Neural crest cell (in vitro differentiated cells): ENCODE measurements at regions not wholly inside any gene's neighbourhood (a gene's known extent, or its start where the extent isn't known, plus 50 kb on each side); places are given as distances from the start of the nearest gene placed in this dataset.

Experiments
- DNase-seq: peaks from one replicate; pipeline ENCODE4 v3.0.0; 2021; ENCODE audit warnings: low read depth, mixed read lengths, low spot score
- H3K27ac Mint-ChIP-seq: one replicate; pipeline ENCODE4 v1.8.0; 2021; ENCODE audit warnings: mild to moderate bottlenecking, mixed read lengths; ENCODE audit not compliant: unreplicated experiment
- H3K27me3 Mint-ChIP-seq: 2 replicates; pipeline ENCODE4 v1.8.0; 2021; ENCODE audit warnings: low read depth, mild to moderate bottlenecking, mixed read lengths
- H3K36me3 Mint-ChIP-seq: 2 replicates; pipeline ENCODE4 v1.8.0; 2021; ENCODE audit warnings: low read depth, mild to moderate bottlenecking, mixed read lengths
- H3K4me1 Mint-ChIP-seq: 2 replicates; pipeline ENCODE4 v1.8.0; 2021; ENCODE audit warnings: mixed read lengths
- H3K4me3 Mint-ChIP-seq: one replicate; pipeline ENCODE4 v1.8.0; 2021; ENCODE audit warnings: mild to moderate bottlenecking, mixed read lengths
- H3K9me3 Mint-ChIP-seq: 2 replicates; pipeline ENCODE4 v1.8.0; 2021; ENCODE audit warnings: mixed read lengths
- CTCF ChIP-seq: fragments of 200-600 bp; sonication (generic); conservative IDR thresholded peaks from 2 replicates; pipeline ENCODE4 v1.5.0; 2021; ENCODE audit warnings: antibody characterized with exemption, mild to moderate bottlenecking

- Mint-ChIP-seq H3K36me3 (no peaks in the 10 kb centered on the region), H3K27me3 (no peaks in the 10 kb centered on the region), H3K27ac (no peak overlapping the region), H3K9me3 (no peaks in the 10 kb centered on the region), H3K4me3 (no peak overlapping the region), H3K4me1 (peaks cover 5% of the 10 kb centered on the region)
- DNase-seq: no peak
- no peak for TF ChIP-seq CTCF
Measured at GRCh38 chr2:71932780-71933466, 214.7 kb downstream of the CYP26B1 start.

GRCh38 chr2:71932037-71932779 is 215.5 kb downstream of the CYP26B1 start:
- TF ChIP-seq CTCF: no peak
- Mint-ChIP-seq H3K9me3 (no peaks in the 10 kb centered on the region), H3K4me1 (peaks cover 5% of the 10 kb centered on the region), H3K27me3 (no peaks in the 10 kb centered on the region), H3K27ac (no peak overlapping the region), H3K36me3 (no peaks in the 10 kb centered on the region), H3K4me3 (no peak overlapping the region)
- no peak for DNase-seq

- no peak overlapping the region for H3K4me3 Mint-ChIP-seq
- DNase-seq: peak; percentile 0
- H3K9me3 Mint-ChIP-seq: no peaks in the 10 kb centered on the region
- H3K27ac Mint-ChIP-seq: peak overlapping the region; percentile 19
- H3K36me3 Mint-ChIP-seq: no peaks in the 10 kb centered on the region
- no peaks in the 10 kb centered on the region for H3K27me3 Mint-ChIP-seq
- peaks cover 5% of the 10 kb centered on the region for H3K4me1 Mint-ChIP-seq
- TF ChIP-seq CTCF: no peak
Measured at GRCh38 chr2:71930049-71930681, 217.5 kb downstream of the CYP26B1 start.

- DNase-seq: no peak
- Mint-ChIP-seq H3K27me3 (no peaks in the 10 kb centered on the region), H3K27ac (no peak overlapping the region), H3K4me3 (no peak overlapping the region), H3K9me3 (no peaks in the 10 kb centered on the region), H3K36me3 (no peaks in the 10 kb centered on the region), H3K4me1 (peaks cover 5% of the 10 kb centered on the region)
- TF ChIP-seq CTCF: no peak
Measured at GRCh38 chr2:71929482-71929772, 218.2 kb downstream of the CYP26B1 start.

- Mint-ChIP-seq H3K27me3 (no peaks in the 10 kb centered on the region), H3K27ac (no peak overlapping the region), H3K4me3 (no peak overlapping the region), H3K36me3 (no peaks in the 10 kb centered on the region), H3K4me1 (peaks cover 5% of the 10 kb centered on the region), H3K9me3 (no peaks in the 10 kb centered on the region)
- TF ChIP-seq CTCF: no peak
- DNase-seq: peak; percentile 0
Measured at GRCh38 chr2:71928734-71929481, 218.8 kb downstream of the CYP26B1 start.
